ENCODE measurements at regions not wholly inside any gene's neighbourhood (a gene's known extent, or its start where the extent isn't known, plus 50 kb on each side); places are given as distances from the start of the nearest gene placed in this dataset.

DNA sequence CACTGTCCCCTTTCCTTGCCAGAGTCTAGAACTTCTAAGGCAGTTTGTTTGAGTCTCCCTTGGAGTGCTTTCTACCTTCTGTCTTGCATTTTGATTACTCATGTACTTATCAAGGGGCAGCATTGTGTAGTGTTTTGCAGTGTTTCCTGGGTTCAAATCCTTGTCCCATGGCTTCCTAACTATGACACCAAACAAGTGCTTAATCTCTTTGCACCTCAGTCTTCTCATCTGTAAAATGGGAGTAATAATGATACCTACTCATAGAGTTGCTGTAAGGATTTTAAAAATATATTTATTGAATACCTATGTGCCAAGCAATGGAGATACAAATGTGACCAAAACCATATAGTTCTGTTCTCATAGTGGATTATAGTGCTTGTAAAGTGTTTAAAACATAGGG lies 105.5 kb upstream of the PKDCC start:
- Mint-ChIP-seq H3K4me1 (ENCODE audit: low read depth, unreplicated experiment) (peaks cover 14% of the 10 kb centered on the region), H3K9me3 (ENCODE audit: unreplicated experiment) (peaks cover 5% of the 10 kb centered on the region), H3K4me3 (ENCODE audit: unreplicated experiment) (no peak overlapping the region), H3K27ac (ENCODE audit: unreplicated experiment) (no peak overlapping the region), H3K27me3 (ENCODE audit: low read depth, unreplicated experiment) (peaks cover 14% of the 10 kb centered on the region), H3K36me3 (ENCODE audit: low read depth, unreplicated experiment) (no peaks in the 10 kb centered on the region)
- H3K27ac ChIP-seq (ENCODE audit: low read depth, low read length): no peak overlapping the region
- no peak for TF ChIP-seq EZH2 (IDR thresholded peaks at IDR 0.05; ENCODE audit: insufficient read depth, low read length)
- TF ChIP-seq, protein P1, sequence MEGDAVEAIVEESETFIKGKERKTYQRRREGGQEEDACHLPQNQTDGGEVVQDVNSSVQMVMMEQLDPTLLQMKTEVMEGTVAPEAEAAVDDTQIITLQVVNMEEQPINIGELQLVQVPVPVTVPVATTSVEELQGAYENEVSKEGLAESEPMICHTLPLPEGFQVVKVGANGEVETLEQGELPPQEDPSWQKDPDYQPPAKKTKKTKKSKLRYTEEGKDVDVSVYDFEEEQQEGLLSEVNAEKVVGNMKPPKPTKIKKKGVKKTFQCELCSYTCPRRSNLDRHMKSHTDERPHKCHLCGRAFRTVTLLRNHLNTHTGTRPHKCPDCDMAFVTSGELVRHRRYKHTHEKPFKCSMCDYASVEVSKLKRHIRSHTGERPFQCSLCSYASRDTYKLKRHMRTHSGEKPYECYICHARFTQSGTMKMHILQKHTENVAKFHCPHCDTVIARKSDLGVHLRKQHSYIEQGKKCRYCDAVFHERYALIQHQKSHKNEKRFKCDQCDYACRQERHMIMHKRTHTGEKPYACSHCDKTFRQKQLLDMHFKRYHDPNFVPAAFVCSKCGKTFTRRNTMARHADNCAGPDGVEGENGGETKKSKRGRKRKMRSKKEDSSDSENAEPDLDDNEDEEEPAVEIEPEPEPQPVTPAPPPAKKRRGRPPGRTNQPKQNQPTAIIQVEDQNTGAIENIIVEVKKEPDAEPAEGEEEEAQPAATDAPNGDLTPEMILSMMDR (IDR thresholded peaks at IDR 0.05; ENCODE audit: insufficient read depth, low read depth, low read length): no peak
- no peak overlapping the region for H3K4me2 ChIP-seq (ENCODE audit: low read length)
- no peak overlapping the region for H2AFZ ChIP-seq (ENCODE audit: low read depth, low read length)
- no peak overlapping the region for H3K4me3 ChIP-seq (ENCODE audit: insufficient read depth, low read depth, low read length)
- no peak overlapping the region for H3K9ac ChIP-seq (ENCODE audit: low read length)
- H4K20me1 ChIP-seq (ENCODE audit: insufficient read depth, low read length): no peaks in the 10 kb centered on the region
- FAIRE-seq (no peak), DNase-seq (ENCODE audit: low read depth) (no peak)
- H3K27me3 ChIP-seq (ENCODE audit: insufficient read depth, low read length): no peaks in the 10 kb centered on the region
- H3K9me3 ChIP-seq (ENCODE audit: insufficient read depth, low read depth, low read length): peaks cover 4% of the 10 kb centered on the region
- H3K4me1 ChIP-seq (ENCODE audit: insufficient read depth, low read length): peaks cover 22% of the 10 kb centered on the region
- no peaks in the 10 kb centered on the region for H3K79me2 ChIP-seq (ENCODE audit: insufficient read depth, low read length)
- H3K36me3 ChIP-seq (ENCODE audit: insufficient read depth, low read length): no peaks in the 10 kb centered on the region

DNA sequence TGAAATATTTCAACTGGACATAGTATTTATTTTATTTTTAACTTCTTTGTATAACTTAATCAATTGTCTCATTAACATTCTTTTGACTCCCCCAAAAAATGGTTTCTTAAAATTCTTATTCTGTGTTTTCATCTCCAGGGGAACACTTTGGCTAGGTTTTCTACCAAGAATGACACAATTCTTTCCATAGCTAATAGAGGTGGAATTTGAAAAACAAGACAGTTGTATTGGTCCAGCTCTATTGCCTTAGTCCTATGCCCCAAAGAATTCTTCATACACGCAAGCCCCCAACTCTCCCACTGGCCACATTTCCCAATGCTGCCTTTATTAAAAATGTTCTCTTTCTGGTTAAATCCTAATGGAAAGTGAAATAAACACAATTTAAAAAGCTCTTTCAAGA lies 104.7 kb upstream of the PKDCC start:
- Histone ChIP-seq H3K9me3 (ENCODE audit: insufficient read depth, low read depth, low read length) (peaks cover 4% of the 10 kb centered on the region), H3K79me2 (ENCODE audit: insufficient read depth, low read length) (no peaks in the 10 kb centered on the region)
- peaks cover 8% of the 10 kb centered on the region for H3K4me1 Mint-ChIP-seq (ENCODE audit: low read depth, unreplicated experiment)

DNA sequence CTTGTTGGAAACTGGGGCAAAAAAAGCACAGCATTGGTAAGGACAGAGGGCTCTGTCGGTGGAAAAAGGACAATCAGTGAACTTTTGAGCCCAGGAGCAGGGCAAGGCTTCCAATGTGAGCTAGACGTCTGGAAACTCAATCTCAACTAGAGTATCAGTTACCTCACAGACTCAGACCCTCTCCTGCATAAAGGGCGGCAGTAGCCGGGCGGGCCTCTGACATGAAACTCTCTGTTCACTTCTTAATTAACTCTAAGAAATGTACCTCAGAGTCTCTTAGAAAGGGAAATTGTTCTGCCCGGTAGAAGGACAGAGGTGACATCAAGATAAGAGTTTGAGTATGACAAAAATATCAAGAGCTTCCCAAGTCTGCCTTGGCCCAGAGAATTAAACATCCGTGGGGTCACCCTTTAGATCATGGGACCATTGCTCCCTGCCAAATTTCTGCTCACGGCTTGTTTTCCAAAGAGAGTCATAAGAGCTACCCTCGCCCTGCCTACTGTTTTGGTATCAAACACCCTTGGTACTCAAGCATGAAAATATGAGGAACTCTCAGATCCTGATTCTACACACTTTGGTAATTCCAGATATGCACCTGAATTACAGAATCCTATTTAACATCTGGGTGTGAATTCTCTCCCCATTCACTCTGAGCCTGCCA lies 103.5 kb upstream of the PKDCC start:
- Mint-ChIP-seq H3K27ac (ENCODE audit: unreplicated experiment) (no peak overlapping the region), H3K4me3 (ENCODE audit: unreplicated experiment) (no peak overlapping the region), H3K27me3 (ENCODE audit: low read depth, unreplicated experiment) (peaks cover 35% of the 10 kb centered on the region), H3K4me1 (ENCODE audit: low read depth, unreplicated experiment) (peaks cover 2% of the 10 kb centered on the region), H3K9me3 (ENCODE audit: unreplicated experiment) (peaks cover 5% of the 10 kb centered on the region), H3K36me3 (ENCODE audit: low read depth, unreplicated experiment) (no peaks in the 10 kb centered on the region)
- TF ChIP-seq, protein P1 (IDR thresholded peaks at IDR 0.05; ENCODE audit: insufficient read depth, low read depth, low read length): no peak
- TF ChIP-seq EZH2 (IDR thresholded peaks at IDR 0.05; ENCODE audit: insufficient read depth, low read length): no peak
- FAIRE-seq (no peak), DNase-seq (ENCODE audit: low read depth) (no peak)
- Histone ChIP-seq H3K4me2 (ENCODE audit: low read length) (no peak overlapping the region), H3K9me3 (ENCODE audit: insufficient read depth, low read depth, low read length) (peaks cover 4% of the 10 kb centered on the region), H3K27ac (ENCODE audit: low read depth, low read length) (no peak overlapping the region), H3K9ac (ENCODE audit: low read length) (no peak overlapping the region), H3K36me3 (ENCODE audit: insufficient read depth, low read length) (no peaks in the 10 kb centered on the region), H4K20me1 (ENCODE audit: insufficient read depth, low read length) (no peaks in the 10 kb centered on the region), H3K27me3 (ENCODE audit: insufficient read depth, low read length) (no peaks in the 10 kb centered on the region), H3K4me3 (ENCODE audit: insufficient read depth, low read depth, low read length) (no peak overlapping the region), H3K4me1 (ENCODE audit: insufficient read depth, low read length) (peaks cover 5% of the 10 kb centered on the region), H2AFZ (ENCODE audit: low read depth, low read length) (no peak overlapping the region), H3K79me2 (ENCODE audit: insufficient read depth, low read length) (no peaks in the 10 kb centered on the region)

More for the DNA sequence above, 104.7 kb upstream of the PKDCC start:
- Histone ChIP-seq H3K36me3 (ENCODE audit: insufficient read depth, low read length) (no peaks in the 10 kb centered on the region), H3K9ac (ENCODE audit: low read length) (no peak overlapping the region), H4K20me1 (ENCODE audit: insufficient read depth, low read length) (no peaks in the 10 kb centered on the region), H3K4me3 (ENCODE audit: insufficient read depth, low read depth, low read length) (no peak overlapping the region), H3K4me2 (ENCODE audit: low read length) (no peak overlapping the region), H3K27me3 (ENCODE audit: insufficient read depth, low read length) (no peaks in the 10 kb centered on the region), H3K27ac (ENCODE audit: low read depth, low read length) (no peak overlapping the region), H3K4me1 (ENCODE audit: insufficient read depth, low read length) (peaks cover 13% of the 10 kb centered on the region), H2AFZ (ENCODE audit: low read depth, low read length) (no peak overlapping the region)
- TF ChIP-seq, protein P1 (IDR thresholded peaks at IDR 0.05; ENCODE audit: insufficient read depth, low read depth, low read length): no peak
- no peak for TF ChIP-seq EZH2 (IDR thresholded peaks at IDR 0.05; ENCODE audit: insufficient read depth, low read length)
- DNase-seq (ENCODE audit: low read depth): no peak
- FAIRE-seq: no peak
- peaks cover 5% of the 10 kb centered on the region for H3K9me3 Mint-ChIP-seq (ENCODE audit: unreplicated experiment)
- peaks cover 23% of the 10 kb centered on the region for H3K27me3 Mint-ChIP-seq (ENCODE audit: low read depth, unreplicated experiment)
- no peak overlapping the region for H3K27ac Mint-ChIP-seq (ENCODE audit: unreplicated experiment)
- no peaks in the 10 kb centered on the region for H3K36me3 Mint-ChIP-seq (ENCODE audit: low read depth, unreplicated experiment)
- no peak overlapping the region for H3K4me3 Mint-ChIP-seq (ENCODE audit: unreplicated experiment)

Measured in astrocyte (in vitro differentiated cells and primary cell).